CD14-positive monocyte (primary cell): ENCODE measurements at regions not wholly inside any gene's neighbourhood (a gene's known extent, or its start where the extent isn't known, plus 50 kb on each side); places are given as distances from the start of the nearest gene placed in this dataset.

Source experiments
- DNase-seq, 3 donors: peaks; one replicate each; pipeline ENCODE4 v3.0.0-alpha.2; 2011 to 2022
- H2AFZ ChIP-seq: 2 replicates; pipeline ENCODE4 v1.6.0; 2012; ENCODE audit warnings: mild to moderate bottlenecking, low read depth, low read length, inconsistent platforms; ENCODE audit not compliant: insufficient read depth, poor library complexity, severe bottlenecking
- H3K27ac ChIP-seq, 2 donors: 1 replicate in 1 of 2; 2 replicates in 1 of 2; pipeline ENCODE4 v1.5.1; 2012 to 2013; ENCODE audit warnings: low read length in 2 of 2, control low read depth in 1 of 2, inconsistent platforms in 1 of 2, low read depth in 1 of 2, mild to moderate bottlenecking in 1 of 2
- H3K27me3 ChIP-seq, 2 donors: one replicate each; pipeline versions ENCODE4 v1.6.0 to v1.6.1; 2011 to 2013; ENCODE audit warnings: low read length in 2 of 2; ENCODE audit not compliant: control insufficient read depth in 2 of 2, insufficient read depth in 2 of 2
- H3K36me3 ChIP-seq, 2 donors: replicated peaks in 1 of 2; 1 replicate in 1 of 2; 2 replicates in 1 of 2; pipeline versions ENCODE4 v1.5.1 to v1.6.1; 2012 to 2013; ENCODE audit warnings: low read length in 2 of 2, control low read depth in 1 of 2, inconsistent platforms in 1 of 2, mild to moderate bottlenecking in 1 of 2; ENCODE audit not compliant: insufficient read depth in 2 of 2, control insufficient read depth in 1 of 2
- H3K4me1 ChIP-seq, 2 donors: 1 replicate in 1 of 2; 2 replicates in 1 of 2; pipeline versions ENCODE4 v1.5.1 to v1.6.1; 2012 to 2013; ENCODE audit warnings: low read length in 2 of 2, control low read depth in 1 of 2, inconsistent platforms in 1 of 2, mild to moderate bottlenecking in 1 of 2, moderate library complexity in 1 of 2; ENCODE audit not compliant: insufficient read depth in 2 of 2, control insufficient read depth in 1 of 2
- H3K4me2 ChIP-seq: replicated peaks from 2 replicates; pipeline ENCODE3; 2012; ENCODE audit warnings: low read length, moderate library complexity, mild to moderate bottlenecking; ENCODE audit not compliant: poor library complexity, severe bottlenecking; ENCODE audit errors: extremely low read depth
- H3K4me3 ChIP-seq, 3 experiments: fragments of 200-600 bp in 1 of 3; sonication (generic) in 1 of 3; replicated peaks in 1 of 3; 1 replicate in 2 of 3; 2 replicates in 1 of 3; pipeline ENCODE4 v1.5.1; 2011 to 2013; ENCODE audit warnings: low read length in 3 of 3, mild to moderate bottlenecking in 3 of 3, control low read depth in 2 of 3, low read depth in 2 of 3, inconsistent platforms in 1 of 3, moderate library complexity in 1 of 3
- H3K79me2 ChIP-seq: 2 replicates; pipeline ENCODE4 v1.6.0; 2012; ENCODE audit warnings: mild to moderate bottlenecking, control low read depth, inconsistent platforms, low read length, moderate library complexity; ENCODE audit not compliant: insufficient read depth
- H3K9ac ChIP-seq: 2 replicates; pipeline ENCODE4 v1.6.0; 2017; ENCODE audit warnings: low read length, mild to moderate bottlenecking; ENCODE audit not compliant: insufficient read depth, poor library complexity, severe bottlenecking
- H3K9me3 ChIP-seq, 2 donors: replicated peaks in 1 of 2; 1 replicate in 1 of 2; 2 replicates in 1 of 2; pipeline versions ENCODE4 v1.5.1 to v1.6.1; 2012 to 2013; ENCODE audit warnings: low read length in 2 of 2, control low read depth in 1 of 2; ENCODE audit not compliant: control insufficient read depth in 1 of 2, insufficient read depth in 1 of 2
- H4K20me1 ChIP-seq: 2 replicates; pipeline ENCODE4 v1.6.0; 2012; ENCODE audit warnings: mild to moderate bottlenecking, low read length, control low read depth, moderate library complexity; ENCODE audit not compliant: insufficient read depth
- H3K27ac Mint-ChIP-seq, 7 donors: one replicate each; pipeline ENCODE4 v1.8.0; 2020; ENCODE audit warnings: mild to moderate bottlenecking in 7 of 7, mixed read lengths in 7 of 7, moderate library complexity in 6 of 7, inconsistent platforms in 2 of 7
- H3K27me3 Mint-ChIP-seq, 3 donors: one replicate each; pipeline ENCODE4 v1.8.0; 2021 to 2022; ENCODE audit warnings: low read depth in 3 of 3, mild to moderate bottlenecking in 3 of 3, mixed read lengths in 3 of 3, moderate library complexity in 3 of 3, inconsistent platforms in 1 of 3
- H3K36me3 Mint-ChIP-seq, 2 donors: one replicate each; pipeline ENCODE4 v1.8.0; 2020; ENCODE audit warnings: mixed read lengths in 2 of 2, inconsistent platforms in 1 of 2, mild to moderate bottlenecking in 1 of 2
- H3K4me1 Mint-ChIP-seq: one replicate; pipeline ENCODE4 v1.8.0; 2020; ENCODE audit warnings: mild to moderate bottlenecking, mixed read lengths
- H3K4me3 Mint-ChIP-seq, 2 donors: one replicate each; pipeline ENCODE4 v1.8.0; 2020; ENCODE audit warnings: mild to moderate bottlenecking in 2 of 2, mixed read lengths in 2 of 2, moderate library complexity in 1 of 2
- H3K9me3 Mint-ChIP-seq, 7 donors: one replicate each; pipeline ENCODE4 v1.8.0; 2020 to 2022; ENCODE audit warnings: mixed read lengths in 7 of 7, mild to moderate bottlenecking in 6 of 7, moderate library complexity in 6 of 7, inconsistent platforms in 2 of 7
- CTCF ChIP-seq: fragments of 200-600 bp; IDR thresholded peaks from one replicate; pipeline ENCODE4 v1.8.0; 2022; ENCODE audit warnings: antibody characterized with exemption, mild to moderate bottlenecking
- WGBS: methylation state at CpG from one replicate; pipeline ENCODE4 v1.1.5; 2013; ENCODE audit warnings: missing lambda C conversion rate; ENCODE audit not compliant: insufficient coverage; 5-methylcytosine and 5-hydroxymethylcytosine counted together
- intact Hi-C, 2 donors: fragments of 100-400 bp; cut with micrococcal nuclease; formaldehyde crosslinking; loops; one replicate each; pipeline versions ENCODE4 v1.15.0 to v1.15.1; 2023

GRCh38 chr20:8953300-8953699 is 115.6 kb upstream of the PLCB4 start:
- Mint-ChIP-seq H3K4me1 (no peaks in the 10 kb centered on the region), H3K4me3 (no peak overlapping the region), H3K27me3 (peaks cover 0 to 2% (median 1%) of the 10 kb centered on the region in 3 donors), H3K36me3 (no peaks in the 10 kb centered on the region), H3K9me3 (peaks cover 0 to 4% (median 2%) of the 10 kb centered on the region in 7 donors), H3K27ac (no peak overlapping the region)
- Histone ChIP-seq H4K20me1 (no peaks in the 10 kb centered on the region), H3K9me3 (peaks cover 0 to 3% of the 10 kb centered on the region in 2 donors), H3K4me2 (no peak overlapping the region), H3K79me2 (no peaks in the 10 kb centered on the region), H3K9ac (no peak overlapping the region), H3K4me1 (no peaks in the 10 kb centered on the region), H3K36me3 (no peaks in the 10 kb centered on the region), H3K27me3 (no peaks in the 10 kb centered on the region), H3K4me3 (no peak overlapping the region), H3K27ac (no peak overlapping the region), H2AFZ (no peak overlapping the region)
- intact Hi-C loops: no loop called here
- DNase-seq: no peak
- WGBS: no CpG with 5 or more reads among the region's 1 CpG
- TF ChIP-seq CTCF: no peak

GRCh38 chr20:8960241-8960640 is 108.6 kb upstream of the PLCB4 start:
- no peak overlapping the region for H3K4me2 ChIP-seq
- no peak for TF ChIP-seq CTCF
- H3K27me3 ChIP-seq: no peaks in the 10 kb centered on the region
- H3K27ac Mint-ChIP-seq: no peak overlapping the region
- H3K36me3 ChIP-seq: no peaks in the 10 kb centered on the region
- H3K79me2 ChIP-seq: no peaks in the 10 kb centered on the region
- no peak overlapping the region for H3K9ac ChIP-seq
- no peaks in the 10 kb centered on the region for H4K20me1 ChIP-seq
- no peaks in the 10 kb centered on the region for H3K9me3 ChIP-seq
- no peak overlapping the region for H3K4me3 Mint-ChIP-seq
- peaks cover 0 to 5% (median 0%) of the 10 kb centered on the region in 7 donors for H3K9me3 Mint-ChIP-seq
- H3K27ac ChIP-seq: no peak overlapping the region
- no peaks in the 10 kb centered on the region for H3K4me1 ChIP-seq
- 100% methylated on average over 1 of the region's 4 CpGs for WGBS
- H3K4me1 Mint-ChIP-seq: no peaks in the 10 kb centered on the region
- no peak for DNase-seq
- intact Hi-C loops: no loop called here
- H2AFZ ChIP-seq: no peak overlapping the region
- H3K4me3 ChIP-seq: no peak overlapping the region
- H3K36me3 Mint-ChIP-seq: no peaks in the 10 kb centered on the region
- H3K27me3 Mint-ChIP-seq: no peaks in the 10 kb centered on the region
